ENCODE measurements at regions not wholly inside any gene's neighbourhood (a gene's known extent, or its start where the extent isn't known, plus 50 kb on each side); places are given as distances from the start of the nearest gene placed in this dataset.

- Histone ChIP-seq H3K36me3 (ENCODE audit: control insufficient read depth in 3 of 3, insufficient read depth in 2 of 3, low read depth in 1 of 3, low read length in 3 of 3) (no peaks in the 10 kb centered on the region), H3K4me3 (ENCODE audit: low read depth in 1 of 3, low read length in 3 of 3) (no peak overlapping the region), H3K4me1 (ENCODE audit: control insufficient read depth in 3 of 3, insufficient read depth in 2 of 3, low read depth in 1 of 3, low read length in 2 of 3) (no peaks in the 10 kb centered on the region), H3K9me3 (ENCODE audit: control insufficient read depth in 2 of 2, insufficient read depth in 1 of 2, low read depth in 1 of 2, low read length in 1 of 2) (no peaks in the 10 kb centered on the region), H3K27me3 (ENCODE audit: control insufficient read depth in 3 of 3, insufficient read depth in 3 of 3, low read length in 3 of 3) (no peaks in the 10 kb centered on the region), H3K27ac (ENCODE audit: low read depth in 1 of 3, low read length in 2 of 3) (no peak overlapping the region)
- 19 to 21% (median 19%) methylated on average over 10 of the region's 10 CpGs for WGBS, 3 donors
- no peak for FAIRE-seq
- no peak for DNase-seq
Observed at GRCh38 chr22:34587357-34588356, 478.3 kb upstream of the ISX start.

- no peaks in the 10 kb centered on the region for H3K27me3 ChIP-seq (ENCODE audit: control insufficient read depth in 3 of 3, insufficient read depth in 3 of 3, low read length in 3 of 3)
- H3K4me3 ChIP-seq (ENCODE audit: low read depth in 1 of 3, low read length in 3 of 3) = no peak overlapping the region
- H3K36me3 ChIP-seq (ENCODE audit: control insufficient read depth in 3 of 3, insufficient read depth in 2 of 3, low read depth in 1 of 3, low read length in 3 of 3) = no peaks in the 10 kb centered on the region
- H3K27ac ChIP-seq (ENCODE audit: low read depth in 1 of 3, low read length in 2 of 3) = no peak overlapping the region
- WGBS, 3 donors = 76 to 83% (median 79%) methylated on average over 25 to 26 of the region's 26 CpGs
- FAIRE-seq = no peak
- DNase-seq = no peak
- H3K9me3 ChIP-seq (ENCODE audit: control insufficient read depth in 2 of 2, insufficient read depth in 1 of 2, low read depth in 1 of 2, low read length in 1 of 2) = no peaks in the 10 kb centered on the region
- no peaks in the 10 kb centered on the region for H3K4me1 ChIP-seq (ENCODE audit: control insufficient read depth in 3 of 3, insufficient read depth in 2 of 3, low read depth in 1 of 3, low read length in 2 of 3)
Observed at GRCh38 chr22:34588871-34589545, 476.9 kb upstream of the ISX start.

GRCh38 chr22:34592123-34592740 lies 473.7 kb upstream of the ISX start:
- 75 to 76% (median 76%) methylated on average over 3 of the region's 3 CpGs for WGBS, 3 donors
- Histone ChIP-seq H3K27me3 (ENCODE audit: control insufficient read depth in 3 of 3, insufficient read depth in 3 of 3, low read length in 3 of 3) (no peaks in the 10 kb centered on the region), H3K36me3 (ENCODE audit: control insufficient read depth in 3 of 3, insufficient read depth in 2 of 3, low read depth in 1 of 3, low read length in 3 of 3) (no peaks in the 10 kb centered on the region), H3K4me1 (ENCODE audit: control insufficient read depth in 3 of 3, insufficient read depth in 2 of 3, low read depth in 1 of 3, low read length in 2 of 3) (no peaks in the 10 kb centered on the region), H3K4me3 (ENCODE audit: low read depth in 1 of 3, low read length in 3 of 3) (no peak overlapping the region), H3K9me3 (ENCODE audit: control insufficient read depth in 2 of 2, insufficient read depth in 1 of 2, low read depth in 1 of 2, low read length in 1 of 2) (no peaks in the 10 kb centered on the region), H3K27ac (ENCODE audit: low read depth in 1 of 3, low read length in 2 of 3) (no peak overlapping the region)
- FAIRE-seq = no peak
- no peak for DNase-seq

GRCh38 chr22:34599567-34599966 lies 466.4 kb upstream of the ISX start:
- WGBS, 3 donors = 72 to 96% (median 88%) methylated on average over 1 of the region's 1 CpG
- Histone ChIP-seq H3K4me1 (ENCODE audit: control insufficient read depth in 3 of 3, insufficient read depth in 2 of 3, low read depth in 1 of 3, low read length in 2 of 3) (no peaks in the 10 kb centered on the region), H3K9me3 (ENCODE audit: control insufficient read depth in 2 of 2, insufficient read depth in 1 of 2, low read depth in 1 of 2, low read length in 1 of 2) (no peaks in the 10 kb centered on the region), H3K27ac (ENCODE audit: low read depth in 1 of 3, low read length in 2 of 3) (no peak overlapping the region), H3K4me3 (ENCODE audit: low read depth in 1 of 3, low read length in 3 of 3) (no peak overlapping the region), H3K36me3 (ENCODE audit: control insufficient read depth in 3 of 3, insufficient read depth in 2 of 3, low read depth in 1 of 3, low read length in 3 of 3) (no peaks in the 10 kb centered on the region), H3K27me3 (ENCODE audit: control insufficient read depth in 3 of 3, insufficient read depth in 3 of 3, low read length in 3 of 3) (no peaks in the 10 kb centered on the region)
- FAIRE-seq (no peak), DNase-seq (no peak)

- DNase-seq = no peak
- Histone ChIP-seq H3K36me3 (ENCODE audit: control insufficient read depth in 3 of 3, insufficient read depth in 2 of 3, low read depth in 1 of 3, low read length in 3 of 3) (no peaks in the 10 kb centered on the region), H3K9me3 (ENCODE audit: control insufficient read depth in 2 of 2, insufficient read depth in 1 of 2, low read depth in 1 of 2, low read length in 1 of 2) (no peaks in the 10 kb centered on the region), H3K4me1 (ENCODE audit: control insufficient read depth in 3 of 3, insufficient read depth in 2 of 3, low read depth in 1 of 3, low read length in 2 of 3) (no peaks in the 10 kb centered on the region), H3K27ac (ENCODE audit: low read depth in 1 of 3, low read length in 2 of 3) (no peak overlapping the region), H3K27me3 (ENCODE audit: control insufficient read depth in 3 of 3, insufficient read depth in 3 of 3, low read length in 3 of 3) (no peaks in the 10 kb centered on the region), H3K4me3 (ENCODE audit: low read depth in 1 of 3, low read length in 3 of 3) (no peak overlapping the region)
- 50 to 53% (median 52%) methylated on average over 3 of the region's 3 CpGs for WGBS, 3 donors
- FAIRE-seq = no peak
Observed at GRCh38 chr22:34604312-34604711, 461.6 kb upstream of the ISX start.

- no peaks in the 10 kb centered on the region for H3K4me1 ChIP-seq (ENCODE audit: control insufficient read depth in 3 of 3, insufficient read depth in 2 of 3, low read depth in 1 of 3, low read length in 2 of 3)
- H3K9me3 ChIP-seq (ENCODE audit: control insufficient read depth in 2 of 2, insufficient read depth in 1 of 2, low read depth in 1 of 2, low read length in 1 of 2) = no peaks in the 10 kb centered on the region
- DNase-seq (no peak), FAIRE-seq (no peak)
- WGBS, 3 donors = 61 to 91% (median 83%) methylated on average over 5 of the region's 5 CpGs
- no peak overlapping the region for H3K4me3 ChIP-seq (ENCODE audit: low read depth in 1 of 3, low read length in 3 of 3)
- no peaks in the 10 kb centered on the region for H3K27me3 ChIP-seq (ENCODE audit: control insufficient read depth in 3 of 3, insufficient read depth in 3 of 3, low read length in 3 of 3)
- H3K27ac ChIP-seq (ENCODE audit: low read depth in 1 of 3, low read length in 2 of 3) = no peak overlapping the region
- H3K36me3 ChIP-seq (ENCODE audit: control insufficient read depth in 3 of 3, insufficient read depth in 2 of 3, low read depth in 1 of 3, low read length in 3 of 3) = no peaks in the 10 kb centered on the region
Observed at GRCh38 chr22:34608106-34608505, 457.9 kb upstream of the ISX start.

- Histone ChIP-seq H3K27ac (ENCODE audit: low read depth in 1 of 3, low read length in 2 of 3) (no peak overlapping the region), H3K4me1 (ENCODE audit: control insufficient read depth in 3 of 3, insufficient read depth in 2 of 3, low read depth in 1 of 3, low read length in 2 of 3) (no peaks in the 10 kb centered on the region), H3K27me3 (ENCODE audit: control insufficient read depth in 3 of 3, insufficient read depth in 3 of 3, low read length in 3 of 3) (no peaks in the 10 kb centered on the region), H3K36me3 (ENCODE audit: control insufficient read depth in 3 of 3, insufficient read depth in 2 of 3, low read depth in 1 of 3, low read length in 3 of 3) (no peaks in the 10 kb centered on the region), H3K4me3 (ENCODE audit: low read depth in 1 of 3, low read length in 3 of 3) (no peak overlapping the region), H3K9me3 (ENCODE audit: control insufficient read depth in 2 of 2, insufficient read depth in 1 of 2, low read depth in 1 of 2, low read length in 1 of 2) (no peaks in the 10 kb centered on the region)
- FAIRE-seq (no peak), DNase-seq (no peak)
- WGBS, 3 donors = 29 to 48% (median 36%) methylated on average over 1 of the region's 1 CpG
Observed at GRCh38 chr22:34608540-34609115, 457.3 kb upstream of the ISX start.

GRCh38 chr22:34609646-34610045 lies 456.3 kb upstream of the ISX start:
- 87 to 91% (median 89%) methylated on average over 5 of the region's 5 CpGs for WGBS, 3 donors
- Histone ChIP-seq H3K27ac (ENCODE audit: low read depth in 1 of 3, low read length in 2 of 3) (no peak overlapping the region), H3K36me3 (ENCODE audit: control insufficient read depth in 3 of 3, insufficient read depth in 2 of 3, low read depth in 1 of 3, low read length in 3 of 3) (no peaks in the 10 kb centered on the region), H3K4me1 (ENCODE audit: control insufficient read depth in 3 of 3, insufficient read depth in 2 of 3, low read depth in 1 of 3, low read length in 2 of 3) (no peaks in the 10 kb centered on the region), H3K9me3 (ENCODE audit: control insufficient read depth in 2 of 2, insufficient read depth in 1 of 2, low read depth in 1 of 2, low read length in 1 of 2) (no peaks in the 10 kb centered on the region), H3K27me3 (ENCODE audit: control insufficient read depth in 3 of 3, insufficient read depth in 3 of 3, low read length in 3 of 3) (no peaks in the 10 kb centered on the region), H3K4me3 (ENCODE audit: low read depth in 1 of 3, low read length in 3 of 3) (no peak overlapping the region)
- no peak for FAIRE-seq
- DNase-seq = no peak
